ENCODE measurements at regions not wholly inside any gene's neighbourhood (a gene's known extent, or its start where the extent isn't known, plus 50 kb on each side); places are given as distances from the start of the nearest gene placed in this dataset.
A peak's percentile ranks its signal among the peaks of the same experiment; 100 is the strongest.

- no peak overlapping the region for H3K27ac ChIP-seq
- H3K4me3 ChIP-seq, result no peak overlapping the region
- intact Hi-C loops (cut with DNase I), result no loop called here
- H3K9me3 ChIP-seq, result no peaks in the 10 kb centered on the region
- H3K36me3 ChIP-seq, result no peaks in the 10 kb centered on the region
- no peak for DNase-seq (ENCODE audit: low spot score in 2 of 2)
- TF ChIP-seq CTCF (IDR thresholded peaks at IDR 0.05), result no peak
- no peaks in the 10 kb centered on the region for H3K4me1 ChIP-seq
- H3K27me3 ChIP-seq, result no peaks in the 10 kb centered on the region
Measured at GRCh38 chr21:18460979-18461378, 57.4 kb upstream of the TMPRSS15 start.

- no peak for DNase-seq (ENCODE audit: low spot score in 2 of 2)
- Histone ChIP-seq H3K4me1 (no peaks in the 10 kb centered on the region), H3K27ac (no peak overlapping the region), H3K36me3 (no peaks in the 10 kb centered on the region), H3K27me3 (no peaks in the 10 kb centered on the region), H3K9me3 (no peaks in the 10 kb centered on the region), H3K4me3 (no peak overlapping the region)
- no peak for TF ChIP-seq CTCF (IDR thresholded peaks at IDR 0.05)
- intact Hi-C loops (cut with DNase I), result no loop called here
Measured at GRCh38 chr21:18461743-18462142, 58.2 kb upstream of the TMPRSS15 start.

GRCh38 chr21:18467715-18468114, 64.1 kb upstream of the TMPRSS15 start:
- no peaks in the 10 kb centered on the region for H3K9me3 ChIP-seq
- H3K36me3 ChIP-seq, result no peaks in the 10 kb centered on the region
- no peak for DNase-seq (ENCODE audit: low spot score in 2 of 2)
- no peak overlapping the region for H3K4me3 ChIP-seq
- intact Hi-C loops (cut with DNase I), result no loop called here
- no peak overlapping the region for H3K27ac ChIP-seq
- TF ChIP-seq CTCF (IDR thresholded peaks at IDR 0.05), result no peak
- H3K27me3 ChIP-seq, result no peaks in the 10 kb centered on the region
- H3K4me1 ChIP-seq, result no peaks in the 10 kb centered on the region

GRCh38 chr21:18468790-18469189, 65.2 kb upstream of the TMPRSS15 start:
- Histone ChIP-seq H3K27me3 (no peaks in the 10 kb centered on the region), H3K4me3 (peak overlapping the region in 1 of 2 donors; percentile 13), H3K4me1 (no peaks in the 10 kb centered on the region), H3K9me3 (no peaks in the 10 kb centered on the region), H3K36me3 (no peaks in the 10 kb centered on the region), H3K27ac (no peak overlapping the region)
- DNase-seq (ENCODE audit: low spot score in 2 of 2), result no peak
- intact Hi-C loops (cut with DNase I), result no loop called here
- no peak for TF ChIP-seq CTCF (IDR thresholded peaks at IDR 0.05)

- no peaks in the 10 kb centered on the region for H3K4me1 ChIP-seq
- no peak overlapping the region for H3K27ac ChIP-seq
- H3K4me3 ChIP-seq, result no peak overlapping the region
- no peak for TF ChIP-seq CTCF (IDR thresholded peaks at IDR 0.05)
- H3K36me3 ChIP-seq, result no peaks in the 10 kb centered on the region
- intact Hi-C loops (cut with DNase I), result no loop called here
- H3K9me3 ChIP-seq, result no peaks in the 10 kb centered on the region
- H3K27me3 ChIP-seq, result no peaks in the 10 kb centered on the region
- no peak for DNase-seq (ENCODE audit: low spot score in 2 of 2)
Measured at GRCh38 chr21:18476639-18477038, 73.1 kb upstream of the TMPRSS15 start.

- no peak overlapping the region for H3K4me3 ChIP-seq
- no peak for TF ChIP-seq CTCF (IDR thresholded peaks at IDR 0.05)
- no peaks in the 10 kb centered on the region for H3K27me3 ChIP-seq
- H3K4me1 ChIP-seq, result no peaks in the 10 kb centered on the region
- H3K9me3 ChIP-seq, result no peaks in the 10 kb centered on the region
- intact Hi-C loops (cut with DNase I), result no loop called here
- no peaks in the 10 kb centered on the region for H3K36me3 ChIP-seq
- H3K27ac ChIP-seq, result no peak overlapping the region
- DNase-seq (ENCODE audit: low spot score in 2 of 2), result no peak
Measured at GRCh38 chr21:18477043-18477442, 73.5 kb upstream of the TMPRSS15 start.
